D721Med (cell line): ENCODE measurements at regions not wholly inside any gene's neighbourhood (a gene's known extent, or its start where the extent isn't known, plus 50 kb on each side); places are given as distances from the start of the nearest gene placed in this dataset.

Experiments used
- DNase-seq: peaks from one replicate; pipeline ENCODE4 v3.0.0; 2011; ENCODE audit warnings: low spot score; ENCODE audit not compliant: insufficient read length
- FAIRE-seq: peaks from 2 replicates; lab custom pipeline; 2011; peaks lifted over from hg19 to GRCh38; lab: Jason Lieb, UNC
- CTCF ChIP-seq: IDR thresholded peaks from 2 replicates; pipeline ENCODE4 v1.5.1; 2012; ENCODE audit warnings: mild to moderate bottlenecking, control low read depth; ENCODE audit not compliant: insufficient read depth; ENCODE audit errors: missing control alignments

- FAIRE-seq (no peak), DNase-seq (no peak)
- no peak for TF ChIP-seq CTCF
Measured at GRCh38 chr2:10201201-10201600, 78.7 kb downstream of the RRM2 start.

DNA sequence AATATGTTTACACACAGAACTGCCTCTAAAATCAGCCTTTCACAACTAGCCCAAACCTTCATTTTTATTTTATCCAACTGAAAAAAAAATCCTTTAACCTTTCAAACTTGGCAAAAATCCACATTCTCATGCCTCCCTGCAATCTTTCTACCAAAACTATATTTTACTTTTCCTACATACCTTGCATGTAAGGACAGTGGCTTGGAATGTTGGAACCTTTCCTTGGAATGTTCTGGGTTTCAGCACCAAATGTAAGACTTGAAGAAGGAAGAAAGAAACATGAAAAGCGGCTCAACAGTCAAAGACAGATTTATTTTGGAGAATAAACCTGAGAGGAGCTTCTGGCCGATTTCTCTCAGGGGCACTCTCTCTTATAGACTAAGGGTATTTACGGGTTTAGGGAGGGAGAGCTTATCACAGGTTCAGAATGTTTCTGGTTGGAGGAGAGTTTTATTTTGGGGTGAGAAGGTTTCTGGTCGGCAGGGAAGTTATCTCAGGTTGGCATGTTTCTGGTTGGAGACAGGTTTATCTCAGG is 79.7 kb downstream of the RRM2 start:
- DNase-seq (no peak), FAIRE-seq (no peak)
- no peak for TF ChIP-seq CTCF

GRCh38 chr2:10204326-10205161 is 82.0 kb downstream of the RRM2 start:
- FAIRE-seq (no peak), DNase-seq (no peak)
- TF ChIP-seq CTCF = no peak

DNA sequence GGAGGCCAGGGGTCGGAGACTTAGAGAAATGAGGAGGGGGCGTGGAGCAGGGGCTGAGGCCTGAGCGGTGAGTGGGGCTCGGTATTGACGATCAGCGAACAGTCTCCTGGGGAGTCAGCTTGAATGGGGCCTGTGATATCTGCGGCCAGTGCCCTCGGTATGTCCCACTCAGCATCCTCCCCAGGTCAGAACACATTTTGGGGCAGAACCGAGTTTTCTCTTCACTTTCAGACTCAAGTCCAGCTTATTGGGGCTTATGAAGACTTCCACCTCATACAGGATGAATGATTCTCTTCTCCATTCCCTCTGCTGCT is 82.6 kb downstream of the RRM2 start:
- no peak for FAIRE-seq
- DNase-seq = no peak
- TF ChIP-seq CTCF = no peak

- TF ChIP-seq CTCF = no peak
- FAIRE-seq (no peak), DNase-seq (no peak)
Measured at GRCh38 chr2:10208736-10209135, 86.2 kb downstream of the RRM2 start.

DNA sequence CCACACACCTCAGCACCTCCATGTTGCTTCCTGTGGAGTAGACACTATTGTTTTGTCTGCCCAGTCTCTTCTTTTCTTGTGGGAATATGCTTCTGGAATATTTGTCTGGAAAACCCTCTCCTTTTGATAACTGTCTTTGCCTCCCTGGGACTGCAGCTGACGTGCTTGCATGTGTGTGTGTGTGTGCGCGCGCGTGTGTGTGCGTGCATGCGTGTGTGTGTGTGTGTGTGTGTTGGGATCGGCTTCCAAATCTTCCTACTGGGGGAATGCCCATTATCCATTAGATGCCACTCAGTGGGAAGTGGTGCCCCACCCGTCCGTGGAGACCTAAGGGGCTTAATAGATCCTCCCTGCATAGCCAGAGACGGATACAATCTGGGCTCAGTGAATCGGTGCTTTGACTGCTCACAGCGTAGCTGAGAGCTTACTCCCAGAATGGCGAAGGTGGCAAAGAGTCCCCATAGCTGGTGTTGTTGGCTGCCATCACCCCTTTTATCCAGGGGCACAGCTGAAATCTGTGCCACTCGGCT is 86.9 kb downstream of the RRM2 start:
- no peak for DNase-seq
- TF ChIP-seq CTCF = no peak
- no peak for FAIRE-seq

- TF ChIP-seq CTCF = no peak
- DNase-seq (no peak), FAIRE-seq (no peak)
Measured at GRCh38 chr2:10210336-10210735, 87.8 kb downstream of the RRM2 start.
